ENCODE measurements at regions not wholly inside any gene's neighbourhood (a gene's known extent, or its start where the extent isn't known, plus 50 kb on each side); places are given as distances from the start of the nearest gene placed in this dataset.
"Not testable (repeated sequence)": the region's sequence is repeated elsewhere in the genome, so short reads cannot be mapped to it uniquely, and the experiment has no call there.

- ATAC-seq; H3K27ac ChIP-seq; H3K4me1 ChIP-seq; H3K9me3 ChIP-seq; DNase-seq; H3K4me3 ChIP-seq; H3K27me3 ChIP-seq (ENCODE audit: low read depth); H3K36me3 ChIP-seq; intact Hi-C loops (cut with DNase I): not testable (repeated sequence)
Observed at GRCh38 chrX:63160994-63161393, 190.1 kb downstream of the SPIN4 start.

GRCh38 chrX:63160340-63160739, 190.8 kb downstream of the SPIN4 start:
- H3K4me1 ChIP-seq; H3K27me3 ChIP-seq (ENCODE audit: low read depth); intact Hi-C loops (cut with DNase I); DNase-seq; H3K9me3 ChIP-seq; H3K36me3 ChIP-seq; ATAC-seq; H3K4me3 ChIP-seq; H3K27ac ChIP-seq: not testable (repeated sequence)

GRCh38 chrX:63145526-63145925, 205.6 kb downstream of the SPIN4 start:
- H3K4me1 ChIP-seq; H3K27ac ChIP-seq; ATAC-seq; H3K4me3 ChIP-seq; H3K27me3 ChIP-seq (ENCODE audit: low read depth); DNase-seq; H3K36me3 ChIP-seq; H3K9me3 ChIP-seq; intact Hi-C loops (cut with DNase I): not testable (repeated sequence)

- H3K27me3 ChIP-seq (ENCODE audit: low read depth); intact Hi-C loops (cut with DNase I); H3K36me3 ChIP-seq; H3K4me3 ChIP-seq; H3K4me1 ChIP-seq; H3K27ac ChIP-seq; DNase-seq; H3K9me3 ChIP-seq: not testable (repeated sequence)
- peak in 1 of 2 donors; percentile 65 for ATAC-seq
Observed at GRCh38 chrX:63142588-63142987, 208.5 kb downstream of the SPIN4 start.

GRCh38 chrX:63135859-63136258, 215.3 kb downstream of the SPIN4 start:
- ATAC-seq; H3K36me3 ChIP-seq; intact Hi-C loops (cut with DNase I); H3K9me3 ChIP-seq; H3K27ac ChIP-seq; H3K27me3 ChIP-seq (ENCODE audit: low read depth); H3K4me1 ChIP-seq; H3K4me3 ChIP-seq; DNase-seq: not testable (repeated sequence)

GRCh38 chrX:63128509-63128908, 222.6 kb downstream of the SPIN4 start:
- intact Hi-C loops (cut with DNase I): no loop called here
- Histone ChIP-seq H3K27ac (no peak overlapping the region), H3K4me3 (no peak overlapping the region), H3K36me3 (no peaks in the 10 kb centered on the region), H3K27me3 (ENCODE audit: low read depth) (no peaks in the 10 kb centered on the region), H3K9me3 (no peaks in the 10 kb centered on the region), H3K4me1 (no peaks in the 10 kb centered on the region)
- TF ChIP-seq CTCF (IDR thresholded peaks at IDR 0.05): peak; percentile 41
- DNase-seq (no peak), ATAC-seq (no peak)

- Histone ChIP-seq H3K27ac (no peak overlapping the region), H3K4me3 (no peak overlapping the region), H3K36me3 (no peaks in the 10 kb centered on the region), H3K9me3 (no peaks in the 10 kb centered on the region), H3K4me1 (no peaks in the 10 kb centered on the region), H3K27me3 (ENCODE audit: low read depth) (no peaks in the 10 kb centered on the region)
- intact Hi-C loops (cut with DNase I): no loop called here
- TF ChIP-seq CTCF (IDR thresholded peaks at IDR 0.05): no peak
- ATAC-seq: no peak
- no peak for DNase-seq
Observed at GRCh38 chrX:63115196-63115595, 235.9 kb downstream of the SPIN4 start.

GRCh38 chrX:63101879-63102620, 249.1 kb downstream of the SPIN4 start:
- no peak overlapping the region for H3K27ac ChIP-seq
- no peaks in the 10 kb centered on the region for H3K9me3 ChIP-seq
- no peak overlapping the region for H3K4me3 ChIP-seq
- TF ChIP-seq CTCF (IDR thresholded peaks at IDR 0.05): no peak
- intact Hi-C loops (cut with DNase I): no loop called here
- H3K4me1 ChIP-seq: no peaks in the 10 kb centered on the region
- H3K27me3 ChIP-seq (ENCODE audit: low read depth): no peaks in the 10 kb centered on the region
- no peak for DNase-seq
- no peaks in the 10 kb centered on the region for H3K36me3 ChIP-seq
- no peak for ATAC-seq
